Keratinocyte (primary cell): ENCODE measurements at regions not wholly inside any gene's neighbourhood (a gene's known extent, or its start where the extent isn't known, plus 50 kb on each side); places are given as distances from the start of the nearest gene placed in this dataset.

ENCODE experiments used
- DNase-seq: peaks from one replicate; pipeline ENCODE4 v3.0.0-alpha.2; 2011; ENCODE audit warnings: low read depth, missing footprints, low spot score
- FAIRE-seq: peaks from 2 replicates; lab custom pipeline; 2011; peaks lifted over from hg19 to GRCh38; lab: Jason Lieb, UNC
- H2AFZ ChIP-seq: 2 replicates; pipeline ENCODE4 v1.6.0; 2012; ENCODE audit warnings: low read length, control low read depth, inconsistent platforms; ENCODE audit not compliant: control insufficient read depth
- H3K27ac ChIP-seq: 2 replicates; pipeline ENCODE4 v1.5.1; 2011; ENCODE audit warnings: low read length; ENCODE audit not compliant: control insufficient read depth, insufficient read depth
- H3K27me3 ChIP-seq: 3 replicates; pipeline ENCODE4 v1.6.0; 2011; ENCODE audit warnings: low read length; ENCODE audit not compliant: control insufficient read depth, insufficient read depth; ENCODE audit errors: extremely low read depth
- H3K36me3 ChIP-seq, 2 experiments: 2 replicates in 1 of 2; 3 replicates in 1 of 2; pipeline ENCODE4 v1.5.1; 2011; ENCODE audit warnings: low read length in 2 of 2, mild to moderate bottlenecking in 1 of 2; ENCODE audit not compliant: control insufficient read depth in 2 of 2, insufficient read depth in 2 of 2; ENCODE audit errors: extremely low read depth in 1 of 2
- H3K4me1 ChIP-seq: 3 replicates; pipeline ENCODE4 v1.5.1; 2011; ENCODE audit warnings: low read length; ENCODE audit not compliant: control insufficient read depth, insufficient read depth; ENCODE audit errors: extremely low read depth
- H3K4me2 ChIP-seq: 3 replicates; pipeline ENCODE4 v1.6.0; 2011; ENCODE audit warnings: low read depth, low read length; ENCODE audit not compliant: control insufficient read depth, insufficient read depth; ENCODE audit errors: extremely low read depth
- H3K4me3 ChIP-seq, 3 experiments: fragments of 200-600 bp in 1 of 3; sonication (generic) in 1 of 3; 2 replicates in 2 of 3; 3 replicates in 1 of 3; pipeline ENCODE4 v1.5.1; 2011 to 2016; ENCODE audit warnings: low read length in 3 of 3, mild to moderate bottlenecking in 3 of 3, control low read depth in 2 of 3, inconsistent platforms in 1 of 3, low read depth in 1 of 3, mixed read lengths in 1 of 3, mixed run types in 1 of 3, moderate library complexity in 1 of 3; ENCODE audit not compliant: control insufficient read depth in 2 of 3, insufficient read depth in 2 of 3; ENCODE audit errors: extremely low read depth in 1 of 3
- H3K79me2 ChIP-seq: 2 replicates; pipeline ENCODE4 v1.6.0; 2012; ENCODE audit warnings: low read length; ENCODE audit not compliant: control insufficient read depth, insufficient read depth
- H3K9ac ChIP-seq: 3 replicates; pipeline ENCODE4 v1.6.0; 2011; ENCODE audit warnings: low read length; ENCODE audit not compliant: control insufficient read depth, insufficient read depth; ENCODE audit errors: extremely low read depth
- H3K9me1 ChIP-seq: 3 replicates; pipeline ENCODE4 v1.6.0; 2011; ENCODE audit warnings: low read length; ENCODE audit not compliant: control insufficient read depth, insufficient read depth; ENCODE audit errors: extremely low read depth
- H3K9me3 ChIP-seq: 2 replicates; pipeline ENCODE4 v1.5.1; 2012; ENCODE audit warnings: low read depth, low read length; ENCODE audit not compliant: control insufficient read depth
- H4K20me1 ChIP-seq: 3 replicates; pipeline ENCODE4 v1.6.0; 2011; ENCODE audit warnings: low read length; ENCODE audit not compliant: control insufficient read depth, insufficient read depth; ENCODE audit errors: extremely low read depth
- EZH2 ChIP-seq: IDR thresholded peaks from one replicate; pipeline ENCODE4 v1.6.1; 2012; ENCODE audit warnings: inconsistent platforms, mild to moderate bottlenecking, low read length, moderate library complexity
- dilution Hi-C: fragments of 300-500 bp; cut with MboI; formaldehyde crosslinking; loops from one replicate; pipeline ENCODE4 v1.7.0; 2020; ENCODE audit warnings: low sequenced_read_pairs; ENCODE audit not compliant: extremely low pct_ligation_motif_present
- TF ChIP-seq, protein P1 (sequence below), 3 experiments: IDR thresholded peaks in 1 of 3; conservative IDR thresholded peaks in 1 of 3; optimal IDR thresholded peaks in 1 of 3; 2 replicates in 2 of 3; 3 replicates in 1 of 3; pipeline versions ENCODE3 to v1.5.1; 2011; ENCODE audit warnings: low read length in 3 of 3, mild to moderate bottlenecking in 3 of 3, moderate library complexity in 2 of 3, control low read depth in 1 of 3, inconsistent platforms in 1 of 3; ENCODE audit not compliant: insufficient read depth in 2 of 3; ENCODE audit errors: extremely low read depth in 1 of 3

DNA sequence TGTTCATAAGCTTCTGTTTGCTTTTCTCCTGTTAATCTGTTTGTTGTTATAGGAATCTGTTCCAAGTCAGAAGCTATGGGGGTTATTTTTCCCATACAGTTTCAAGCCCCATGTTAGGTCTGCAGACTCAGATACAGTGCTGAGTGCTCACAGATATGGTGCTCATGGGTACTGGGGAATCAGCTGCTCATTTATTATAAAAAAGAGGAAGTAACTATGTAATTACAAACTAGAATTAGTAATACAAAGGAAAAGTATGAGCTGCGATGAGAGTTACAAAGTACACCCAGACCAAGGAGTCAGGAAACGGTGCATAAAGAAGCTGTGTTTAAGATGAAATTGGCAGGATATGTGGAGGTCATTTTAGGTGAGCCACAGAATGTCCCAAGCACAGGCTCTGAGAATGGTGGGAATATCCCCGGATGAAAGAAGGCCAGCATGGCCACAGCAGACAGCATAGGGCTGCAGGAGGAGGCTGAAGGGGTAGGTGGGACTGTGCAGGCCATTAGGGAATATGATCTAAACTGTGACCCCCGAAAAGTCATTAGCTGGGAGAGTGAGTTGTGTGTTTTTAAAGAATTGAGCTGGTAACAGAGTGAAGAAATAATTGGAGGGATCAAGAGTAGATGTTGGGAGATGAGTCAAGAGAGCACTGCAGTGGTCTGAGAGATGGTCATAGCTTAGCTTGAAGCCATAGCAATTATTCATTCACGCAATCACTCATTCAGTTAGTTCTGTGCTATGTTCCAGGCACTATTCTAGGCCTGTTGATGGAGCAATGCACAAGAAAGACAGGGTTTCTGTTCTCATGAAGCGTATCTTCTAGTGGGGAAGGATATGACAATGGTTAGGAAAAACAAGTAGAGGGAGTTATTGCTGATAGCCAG, 177.4 kb upstream of the UBL3 start:
- Histone ChIP-seq H3K79me2 (no peaks in the 10 kb centered on the region), H2AFZ (no peak overlapping the region), H3K9me1 (no peaks in the 10 kb centered on the region), H3K36me3 (no peaks in the 10 kb centered on the region), H3K4me2 (no peak overlapping the region), H3K27me3 (peaks cover 15% of the 10 kb centered on the region), H3K4me1 (no peaks in the 10 kb centered on the region), H3K4me3 (no peak overlapping the region), H3K9ac (no peak overlapping the region), H3K27ac (no peak overlapping the region), H3K9me3 (no peaks in the 10 kb centered on the region), H4K20me1 (no peaks in the 10 kb centered on the region)
- DNase-seq = no peak
- TF ChIP-seq, protein P1, sequence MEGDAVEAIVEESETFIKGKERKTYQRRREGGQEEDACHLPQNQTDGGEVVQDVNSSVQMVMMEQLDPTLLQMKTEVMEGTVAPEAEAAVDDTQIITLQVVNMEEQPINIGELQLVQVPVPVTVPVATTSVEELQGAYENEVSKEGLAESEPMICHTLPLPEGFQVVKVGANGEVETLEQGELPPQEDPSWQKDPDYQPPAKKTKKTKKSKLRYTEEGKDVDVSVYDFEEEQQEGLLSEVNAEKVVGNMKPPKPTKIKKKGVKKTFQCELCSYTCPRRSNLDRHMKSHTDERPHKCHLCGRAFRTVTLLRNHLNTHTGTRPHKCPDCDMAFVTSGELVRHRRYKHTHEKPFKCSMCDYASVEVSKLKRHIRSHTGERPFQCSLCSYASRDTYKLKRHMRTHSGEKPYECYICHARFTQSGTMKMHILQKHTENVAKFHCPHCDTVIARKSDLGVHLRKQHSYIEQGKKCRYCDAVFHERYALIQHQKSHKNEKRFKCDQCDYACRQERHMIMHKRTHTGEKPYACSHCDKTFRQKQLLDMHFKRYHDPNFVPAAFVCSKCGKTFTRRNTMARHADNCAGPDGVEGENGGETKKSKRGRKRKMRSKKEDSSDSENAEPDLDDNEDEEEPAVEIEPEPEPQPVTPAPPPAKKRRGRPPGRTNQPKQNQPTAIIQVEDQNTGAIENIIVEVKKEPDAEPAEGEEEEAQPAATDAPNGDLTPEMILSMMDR (optimal IDR thresholded peaks at IDR 0.05 in 1 of 3, IDR thresholded peaks at IDR 0.05 in 1 of 3, conservative IDR thresholded peaks at IDR 0.05 in 1 of 3; ENCODE audit: extremely low read depth in 1 of 3, insufficient read depth in 2 of 3, low read length in 3 of 3) = no peak
- TF ChIP-seq EZH2 = no peak
- dilution Hi-C loops = no loop called here
- FAIRE-seq = no peak

DNA sequence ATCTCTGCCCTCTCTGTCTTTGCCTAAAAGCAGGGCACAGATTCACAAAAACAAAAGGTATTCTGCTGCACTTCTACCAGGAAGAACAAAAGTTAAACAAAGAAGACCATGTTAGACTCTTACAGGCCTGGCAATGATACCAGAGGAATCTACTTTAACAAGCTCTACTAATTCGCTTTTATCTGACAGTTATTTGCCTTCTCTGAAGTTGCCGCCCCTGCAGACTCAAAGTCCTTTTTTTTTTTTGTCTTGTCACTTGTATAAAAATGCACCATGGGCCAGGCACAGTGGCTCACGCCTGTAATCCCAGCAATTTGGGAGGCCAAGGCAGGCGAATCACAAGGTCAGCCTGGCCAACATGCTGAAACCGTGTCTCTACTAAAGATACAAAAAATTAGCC, 176.5 kb upstream of the UBL3 start:
- Histone ChIP-seq H4K20me1 (no peaks in the 10 kb centered on the region), H3K9me3 (no peaks in the 10 kb centered on the region), H3K4me2 (no peak overlapping the region), H3K27ac (no peak overlapping the region), H3K36me3 (no peaks in the 10 kb centered on the region), H3K9me1 (no peaks in the 10 kb centered on the region), H3K27me3 (peaks cover 11% of the 10 kb centered on the region), H3K4me1 (no peaks in the 10 kb centered on the region), H3K9ac (no peak overlapping the region), H3K79me2 (no peaks in the 10 kb centered on the region), H3K4me3 (no peak overlapping the region), H2AFZ (no peak overlapping the region)
- DNase-seq = no peak
- TF ChIP-seq, protein P1 (optimal IDR thresholded peaks at IDR 0.05 in 1 of 3, IDR thresholded peaks at IDR 0.05 in 1 of 3, conservative IDR thresholded peaks at IDR 0.05 in 1 of 3; ENCODE audit: extremely low read depth in 1 of 3, insufficient read depth in 2 of 3, low read length in 3 of 3) = no peak
- no peak for FAIRE-seq
- dilution Hi-C loops = no loop called here
